ENCODE measurements at regions not wholly inside any gene's neighbourhood (a gene's known extent, or its start where the extent isn't known, plus 50 kb on each side); places are given as distances from the start of the nearest gene placed in this dataset.

- no peak overlapping the region for H3K4me3 ChIP-seq (ENCODE audit: low read length)
- DNase-seq (ENCODE audit: low read depth), result no peak
- TF ChIP-seq, protein P1, sequence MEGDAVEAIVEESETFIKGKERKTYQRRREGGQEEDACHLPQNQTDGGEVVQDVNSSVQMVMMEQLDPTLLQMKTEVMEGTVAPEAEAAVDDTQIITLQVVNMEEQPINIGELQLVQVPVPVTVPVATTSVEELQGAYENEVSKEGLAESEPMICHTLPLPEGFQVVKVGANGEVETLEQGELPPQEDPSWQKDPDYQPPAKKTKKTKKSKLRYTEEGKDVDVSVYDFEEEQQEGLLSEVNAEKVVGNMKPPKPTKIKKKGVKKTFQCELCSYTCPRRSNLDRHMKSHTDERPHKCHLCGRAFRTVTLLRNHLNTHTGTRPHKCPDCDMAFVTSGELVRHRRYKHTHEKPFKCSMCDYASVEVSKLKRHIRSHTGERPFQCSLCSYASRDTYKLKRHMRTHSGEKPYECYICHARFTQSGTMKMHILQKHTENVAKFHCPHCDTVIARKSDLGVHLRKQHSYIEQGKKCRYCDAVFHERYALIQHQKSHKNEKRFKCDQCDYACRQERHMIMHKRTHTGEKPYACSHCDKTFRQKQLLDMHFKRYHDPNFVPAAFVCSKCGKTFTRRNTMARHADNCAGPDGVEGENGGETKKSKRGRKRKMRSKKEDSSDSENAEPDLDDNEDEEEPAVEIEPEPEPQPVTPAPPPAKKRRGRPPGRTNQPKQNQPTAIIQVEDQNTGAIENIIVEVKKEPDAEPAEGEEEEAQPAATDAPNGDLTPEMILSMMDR (conservative IDR thresholded peaks at IDR 0.05; ENCODE audit: low read depth, low read length), result no peak
Observed at GRCh38 chr12:95395696-95396095, 78.3 kb upstream of the METAP2 start.

DNA sequence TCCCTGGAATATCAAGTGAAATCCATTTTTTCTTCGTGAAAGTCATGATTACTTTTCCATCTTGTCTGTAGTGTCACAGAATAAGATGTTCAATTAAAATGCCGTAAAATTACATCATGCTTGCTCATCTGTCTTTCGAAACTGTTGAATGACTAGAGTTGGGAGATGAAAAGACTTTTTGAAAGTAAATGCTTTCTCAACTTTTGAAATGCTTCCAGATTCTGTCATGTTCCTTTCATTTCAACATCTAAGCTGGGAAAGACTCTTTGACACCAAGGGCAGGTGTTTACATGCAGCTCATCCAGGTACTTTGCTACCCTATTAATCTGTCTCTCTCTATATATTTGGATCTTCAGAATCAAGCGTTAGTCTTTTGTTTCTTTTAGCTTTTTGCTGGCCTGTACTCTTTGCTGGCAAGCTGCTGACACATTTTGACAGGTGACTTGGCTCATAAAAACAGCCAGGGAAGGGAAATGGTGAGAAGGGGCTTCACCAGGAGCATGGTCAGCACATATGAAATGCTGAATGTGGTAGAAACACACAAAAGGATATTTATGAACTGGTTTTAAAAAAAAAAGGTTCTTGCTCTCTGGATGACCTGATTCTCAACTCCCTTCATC is 77.0 kb upstream of the METAP2 start:
- no peak overlapping the region for H3K4me3 ChIP-seq (ENCODE audit: low read length)
- no peak for DNase-seq (ENCODE audit: low read depth)
- TF ChIP-seq, protein P1 (conservative IDR thresholded peaks at IDR 0.05; ENCODE audit: low read depth, low read length), result no peak

DNA sequence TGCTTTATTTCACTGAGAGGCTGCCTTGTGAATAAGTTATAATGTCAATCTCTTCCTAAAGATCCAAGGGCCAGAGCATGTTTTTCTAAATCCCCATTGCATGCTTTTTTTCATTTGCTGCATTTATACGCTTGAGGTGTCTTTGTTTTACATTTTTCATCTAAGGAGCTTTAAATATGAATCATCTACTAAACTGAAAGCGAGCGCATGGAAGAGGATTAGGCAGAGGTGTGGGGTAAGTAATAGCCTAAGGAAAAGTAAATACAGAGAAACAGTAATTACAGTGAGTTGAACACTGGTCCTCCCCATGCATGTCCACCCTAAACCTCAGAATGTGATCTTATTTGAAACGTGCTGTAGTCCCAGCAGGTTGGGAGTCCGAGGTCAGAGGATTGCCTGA is 76.4 kb upstream of the METAP2 start:
- DNase-seq (ENCODE audit: low read depth), result peak; percentile 80

GRCh38 chr12:95402096-95402495 is 71.9 kb upstream of the METAP2 start:
- TF ChIP-seq, protein P1 (conservative IDR thresholded peaks at IDR 0.05; ENCODE audit: low read depth, low read length), result no peak
- no peak overlapping the region for H3K4me3 ChIP-seq (ENCODE audit: low read length)

More for the DNA sequence above, 76.4 kb upstream of the METAP2 start:
- no peak overlapping the region for H3K4me3 ChIP-seq (ENCODE audit: low read length)
- TF ChIP-seq, protein P1 (conservative IDR thresholded peaks at IDR 0.05; ENCODE audit: low read depth, low read length), result no peak

DNA sequence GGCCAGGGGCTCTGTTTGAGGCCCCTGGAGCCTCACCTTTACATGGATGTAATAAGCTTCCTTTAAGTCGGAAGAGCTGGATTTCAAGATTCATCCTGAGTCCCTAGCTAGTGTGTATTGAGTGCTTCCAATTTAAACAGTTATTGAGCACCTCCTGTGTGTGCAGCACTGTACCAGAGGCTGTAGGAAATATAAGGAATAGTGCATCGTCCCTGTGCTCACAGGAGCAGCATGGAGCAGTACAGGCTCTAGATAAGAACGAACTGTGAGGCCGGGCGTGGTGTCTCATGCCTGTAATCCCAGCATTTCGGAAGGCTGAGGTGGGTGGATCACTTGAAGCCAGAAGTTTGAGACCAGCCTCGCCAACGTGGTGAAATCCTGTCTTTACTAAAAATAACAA is 65.8 kb upstream of the METAP2 start:
- TF ChIP-seq, protein P1 (conservative IDR thresholded peaks at IDR 0.05; ENCODE audit: low read depth, low read length), result no peak
- no peak overlapping the region for H3K4me3 ChIP-seq (ENCODE audit: low read length)
- no peak for DNase-seq (ENCODE audit: low read depth)

More at GRCh38 chr12:95402096-95402495, 71.9 kb upstream of the METAP2 start:
- no peak for DNase-seq (ENCODE audit: low read depth)

DNA sequence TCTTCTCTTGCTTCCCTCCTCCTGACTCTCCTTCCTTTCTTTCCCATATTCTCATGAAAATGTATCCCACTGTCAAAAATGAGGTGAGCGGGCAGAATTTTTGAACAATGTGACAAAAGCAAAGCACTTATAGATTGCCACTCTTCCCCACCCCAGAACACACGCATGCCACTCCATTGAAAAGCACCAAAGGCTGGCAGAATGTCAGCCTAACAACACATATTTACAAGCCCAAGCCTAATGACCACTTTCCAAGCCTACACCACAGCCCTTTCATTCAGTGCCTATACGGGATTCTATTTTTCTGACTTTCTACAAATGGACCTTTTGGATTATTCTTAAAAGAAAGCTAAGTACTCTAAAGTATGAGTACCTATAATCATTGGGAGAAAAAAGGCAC is 62.9 kb upstream of the METAP2 start:
- TF ChIP-seq, protein P1 (conservative IDR thresholded peaks at IDR 0.05; ENCODE audit: low read depth, low read length), result no peak
- H3K4me3 ChIP-seq (ENCODE audit: low read length), result no peak overlapping the region
- no peak for DNase-seq (ENCODE audit: low read depth)

- no peak overlapping the region for H3K4me3 ChIP-seq (ENCODE audit: low read length)
- TF ChIP-seq, protein P1 (conservative IDR thresholded peaks at IDR 0.05; ENCODE audit: low read depth, low read length), result no peak
- DNase-seq (ENCODE audit: low read depth), result no peak
Observed at GRCh38 chr12:95411466-95411865, 62.5 kb upstream of the METAP2 start.
